Calu3 (cell line): ENCODE measurements at regions not wholly inside any gene's neighbourhood (a gene's known extent, or its start where the extent isn't known, plus 50 kb on each side); places are given as distances from the start of the nearest gene placed in this dataset.

Source experiments
- BruUV-seq: library from RNA; stranded (reverse); fragments of 400-500 nt; replicated peaks from 2 replicates; lab custom pipeline; 2021; lab: Mats Ljungman, UMichigan
- CTCF ChIA-PET: fragments of 300-600 bp; sonication (Branson Sonifier 250); formaldehyde crosslinking; loops from one replicate; lab custom pipeline; 2022; ENCODE audit warnings: antibody characterized with exemption; lab: Charles Lee
- DNase-seq: peaks from one replicate; pipeline ENCODE4 v3.0.0; 2022
- H3K27ac Mint-ChIP-seq: one replicate; pipeline ENCODE4 v1.8.0; 2022; ENCODE audit warnings: mixed read lengths; ENCODE audit not compliant: unreplicated experiment
- H3K27me3 Mint-ChIP-seq: one replicate; pipeline ENCODE4 v1.8.0; 2022; ENCODE audit warnings: mixed read lengths; ENCODE audit not compliant: unreplicated experiment
- H3K36me3 Mint-ChIP-seq: one replicate; pipeline ENCODE4 v1.8.0; 2022; ENCODE audit warnings: mild to moderate bottlenecking, moderate library complexity, mixed read lengths; ENCODE audit not compliant: insufficient read depth, unreplicated experiment
- H3K4me1 Mint-ChIP-seq: one replicate; pipeline ENCODE4 v1.8.0; 2022; ENCODE audit warnings: mild to moderate bottlenecking, low read depth, mixed read lengths; ENCODE audit not compliant: unreplicated experiment
- H3K4me3 Mint-ChIP-seq: one replicate; pipeline ENCODE4 v1.8.0; 2022; ENCODE audit warnings: mild to moderate bottlenecking, low read depth, moderate library complexity, mixed read lengths; ENCODE audit not compliant: unreplicated experiment
- H3K9me3 Mint-ChIP-seq: one replicate; pipeline ENCODE4 v1.8.0; 2022; ENCODE audit warnings: low read depth, mixed read lengths; ENCODE audit not compliant: unreplicated experiment
- CTCF ChIP-seq: fragments of 200-600 bp; IDR thresholded peaks from one replicate; pipeline ENCODE4 v1.8.0; 2022; ENCODE audit warnings: antibody characterized with exemption; ENCODE audit not compliant: unreplicated experiment
- intact Hi-C: fragments of 100-400 bp; cut with micrococcal nuclease; formaldehyde crosslinking; loops from one replicate; pipeline ENCODE4 v1.10.0; 2022; ENCODE audit not compliant: unreplicated experiment

GRCh38 chr16:59121411-59122261, 387.5 kb upstream of the GOT2 start:
- intact Hi-C loops, result no loop called here
- Mint-ChIP-seq H3K4me3 (no peak overlapping the region), H3K36me3 (no peaks in the 10 kb centered on the region), H3K9me3 (peaks cover 6% of the 10 kb centered on the region), H3K4me1 (no peaks in the 10 kb centered on the region), H3K27ac (no peak overlapping the region), H3K27me3 (no peaks in the 10 kb centered on the region)
- DNase-seq, result no peak
- TF ChIP-seq CTCF, result no peak
- BruUV-seq, result no TSS peak
- CTCF ChIA-PET, result no interaction called here

GRCh38 chr16:59116744-59117143, 382.6 kb upstream of the GOT2 start:
- Mint-ChIP-seq H3K27me3 (no peaks in the 10 kb centered on the region), H3K27ac (no peak overlapping the region), H3K9me3 (peaks cover 13% of the 10 kb centered on the region), H3K36me3 (no peaks in the 10 kb centered on the region), H3K4me3 (no peak overlapping the region), H3K4me1 (no peaks in the 10 kb centered on the region)
- DNase-seq, result no peak
- TF ChIP-seq CTCF, result no peak
- intact Hi-C loops, result no loop called here
- no TSS peak for BruUV-seq
- CTCF ChIA-PET, result interaction anchor here (0.7 kb wide), 1 partner anchor 67 kb away, joined by 7 read pairs; no protein-coding TSS in a partner anchor

- DNase-seq, result no peak
- Mint-ChIP-seq H3K4me3 (no peak overlapping the region), H3K27me3 (no peaks in the 10 kb centered on the region), H3K27ac (no peak overlapping the region), H3K4me1 (no peaks in the 10 kb centered on the region), H3K36me3 (no peaks in the 10 kb centered on the region), H3K9me3 (peaks cover 18% of the 10 kb centered on the region)
- TF ChIP-seq CTCF, result no peak
- intact Hi-C loops, result no loop called here
- no TSS peak for BruUV-seq
- CTCF ChIA-PET, result no interaction called here
Measured at GRCh38 chr16:59114790-59115189, 380.7 kb upstream of the GOT2 start.

GRCh38 chr16:59113004-59113670, 379.0 kb upstream of the GOT2 start:
- no TSS peak for BruUV-seq
- intact Hi-C loops, result no loop called here
- H3K36me3 Mint-ChIP-seq, result no peaks in the 10 kb centered on the region
- DNase-seq, result no peak
- no peak overlapping the region for H3K27ac Mint-ChIP-seq
- H3K9me3 Mint-ChIP-seq, result peaks cover 15% of the 10 kb centered on the region
- no peak for TF ChIP-seq CTCF
- no peaks in the 10 kb centered on the region for H3K4me1 Mint-ChIP-seq
- no peak overlapping the region for H3K4me3 Mint-ChIP-seq
- H3K27me3 Mint-ChIP-seq, result no peaks in the 10 kb centered on the region
- CTCF ChIA-PET, result no interaction called here
